WI38 (cell line): ENCODE measurements at regions not wholly inside any gene's neighbourhood (a gene's known extent, or its start where the extent isn't known, plus 50 kb on each side); places are given as distances from the start of the nearest gene placed in this dataset.

Experiments
- H3K4me3 ChIP-seq: 2 replicates; pipeline ENCODE4 v1.5.1; 2011; ENCODE audit warnings: low read depth, mild to moderate bottlenecking, control low read depth, low read length
- TF ChIP-seq, protein P1 (sequence below): IDR thresholded peaks from 2 replicates; pipeline ENCODE4 v1.5.1; 2012; ENCODE audit warnings: low read depth, mild to moderate bottlenecking, control low read depth, low read length

- H3K4me3 ChIP-seq: no peak overlapping the region
- TF ChIP-seq, protein P1, sequence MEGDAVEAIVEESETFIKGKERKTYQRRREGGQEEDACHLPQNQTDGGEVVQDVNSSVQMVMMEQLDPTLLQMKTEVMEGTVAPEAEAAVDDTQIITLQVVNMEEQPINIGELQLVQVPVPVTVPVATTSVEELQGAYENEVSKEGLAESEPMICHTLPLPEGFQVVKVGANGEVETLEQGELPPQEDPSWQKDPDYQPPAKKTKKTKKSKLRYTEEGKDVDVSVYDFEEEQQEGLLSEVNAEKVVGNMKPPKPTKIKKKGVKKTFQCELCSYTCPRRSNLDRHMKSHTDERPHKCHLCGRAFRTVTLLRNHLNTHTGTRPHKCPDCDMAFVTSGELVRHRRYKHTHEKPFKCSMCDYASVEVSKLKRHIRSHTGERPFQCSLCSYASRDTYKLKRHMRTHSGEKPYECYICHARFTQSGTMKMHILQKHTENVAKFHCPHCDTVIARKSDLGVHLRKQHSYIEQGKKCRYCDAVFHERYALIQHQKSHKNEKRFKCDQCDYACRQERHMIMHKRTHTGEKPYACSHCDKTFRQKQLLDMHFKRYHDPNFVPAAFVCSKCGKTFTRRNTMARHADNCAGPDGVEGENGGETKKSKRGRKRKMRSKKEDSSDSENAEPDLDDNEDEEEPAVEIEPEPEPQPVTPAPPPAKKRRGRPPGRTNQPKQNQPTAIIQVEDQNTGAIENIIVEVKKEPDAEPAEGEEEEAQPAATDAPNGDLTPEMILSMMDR: no peak
These were observed 171.3 kb downstream of the SNCA start for GRCh38 chr4:89665662-89666061.

DNA sequence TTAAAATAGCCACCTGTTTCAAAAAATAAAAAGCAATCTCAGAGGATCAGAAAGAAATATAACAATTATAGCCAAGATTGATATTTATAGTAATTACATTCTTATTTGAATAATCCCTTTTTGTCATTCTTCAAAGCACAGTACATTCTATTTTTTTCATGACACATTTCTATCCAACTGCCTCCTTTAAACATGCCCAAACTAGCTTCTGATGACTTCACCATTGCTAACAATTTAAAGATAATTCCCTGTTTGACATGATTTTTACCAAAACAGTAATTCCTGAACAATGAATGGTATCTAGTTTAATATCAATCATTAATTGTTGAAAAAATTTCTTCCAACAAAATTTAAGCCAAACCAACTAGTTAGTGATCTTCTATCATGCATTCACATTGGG, 172.4 kb downstream of the SNCA start:
- H3K4me3 ChIP-seq: no peak overlapping the region

DNA sequence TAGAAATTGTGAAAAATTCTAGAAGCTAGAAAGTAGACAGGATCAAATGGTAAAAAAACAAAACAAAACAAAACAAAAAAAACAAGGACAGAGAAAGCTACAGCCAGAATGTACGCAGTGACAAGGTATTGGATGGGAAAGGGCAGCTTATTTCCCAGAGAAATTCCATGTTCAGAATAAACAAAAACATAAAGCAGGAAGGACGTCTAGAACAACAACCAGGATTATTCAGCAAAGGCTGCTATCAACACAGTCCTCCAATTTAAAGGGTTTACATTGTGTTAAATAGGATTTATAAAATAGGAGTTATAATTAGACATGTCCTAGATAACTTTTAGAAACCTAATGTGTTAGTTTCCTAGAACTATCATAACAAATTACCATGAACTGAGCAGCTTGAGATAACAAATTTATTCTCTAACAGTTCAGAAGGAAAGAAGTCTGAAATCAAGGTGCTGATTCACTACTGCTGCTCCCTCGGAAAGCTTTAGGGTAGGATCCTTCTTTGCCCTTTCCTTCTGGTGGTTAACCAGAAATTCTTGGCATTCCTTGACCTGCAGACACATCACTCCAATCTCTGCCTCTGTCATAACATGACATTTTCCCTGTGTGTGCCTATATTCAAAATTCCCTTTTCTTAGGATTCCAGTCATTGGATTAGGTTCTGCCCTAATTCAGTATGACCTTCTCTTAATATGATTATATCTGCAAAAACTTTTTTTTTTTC, 175.6 kb downstream of the SNCA start:
- TF ChIP-seq, protein P1: no peak
- H3K4me3 ChIP-seq: no peak overlapping the region

More for the DNA sequence above, 172.4 kb downstream of the SNCA start:
- TF ChIP-seq, protein P1: no peak

GRCh38 chr4:89660444-89661172, 176.4 kb downstream of the SNCA start:
- no peak overlapping the region for H3K4me3 ChIP-seq
- TF ChIP-seq, protein P1: no peak

GRCh38 chr4:89658701-89659024, 178.3 kb downstream of the SNCA start:
- H3K4me3 ChIP-seq: no peak overlapping the region
- TF ChIP-seq, protein P1: no peak

DNA sequence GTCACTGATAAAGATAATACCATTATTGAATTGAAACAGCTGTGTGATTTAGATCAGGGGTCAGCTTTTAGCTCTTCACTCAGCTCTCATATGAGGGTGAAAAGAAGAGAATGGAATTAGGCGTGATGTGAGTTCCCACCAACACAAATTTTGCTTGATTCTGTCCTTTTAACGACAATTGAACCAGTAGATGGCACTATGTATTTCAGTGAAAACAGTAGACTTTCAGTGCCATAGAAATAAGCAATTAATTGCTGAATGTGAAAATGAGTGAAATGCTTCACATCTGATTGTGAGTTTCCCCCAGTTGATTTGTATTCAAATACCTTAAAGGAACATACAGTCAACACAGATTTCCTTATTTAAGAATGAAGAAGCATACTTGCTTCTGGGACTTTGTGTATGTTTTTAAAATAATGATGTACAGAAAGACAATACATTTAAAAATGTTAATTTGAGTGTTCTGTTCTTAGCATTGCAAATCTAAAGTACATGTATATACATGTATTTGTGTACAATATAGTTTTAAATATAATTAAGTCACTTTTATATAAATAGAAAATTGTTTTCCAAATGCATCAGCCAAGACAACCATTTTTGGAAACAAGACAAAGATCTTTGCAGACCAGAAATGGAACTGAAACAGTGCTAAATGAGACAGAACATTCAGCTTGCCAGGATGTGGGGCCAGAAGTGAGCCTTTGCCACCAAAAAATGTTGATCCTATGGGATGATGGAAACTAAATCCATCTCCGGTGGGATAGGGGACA, 178.8 kb downstream of the SNCA start:
- no peak overlapping the region for H3K4me3 ChIP-seq
- TF ChIP-seq, protein P1: peak; percentile 17; the same call in 1 of the 2 replicates
